Motor neuron (in vitro differentiated cells): ENCODE measurements at regions not wholly inside any gene's neighbourhood (a gene's known extent, or its start where the extent isn't known, plus 50 kb on each side); places are given as distances from the start of the nearest gene placed in this dataset.
"Not testable (repeated sequence)": the region's sequence is repeated elsewhere in the genome, so short reads cannot be mapped to it uniquely, and the experiment has no call there.

ENCODE experiments used
- ATAC-seq, 8 experiments: fragments of 200-7000 bp; cut with Tn5 transposase; replicated peaks in 6 of 8; 2 replicates each; pipeline ENCODE4 v1.8.0; 2021; ENCODE audit warnings: mild to moderate bottlenecking in 8 of 8, moderate library complexity in 8 of 8
- H3K27ac ChIP-seq, 2 donors: fragments of 250-450 bp; sonication (Bioruptor Pico); 2 replicates each; pipeline ENCODE4 v1.9.0; 2021; ENCODE audit warnings: antibody characterized with exemption in 2 of 2, mild to moderate bottlenecking in 2 of 2, moderate library complexity in 1 of 2
- H3K4me1 ChIP-seq, 2 donors: fragments of 250-450 bp; sonication (Bioruptor Pico); replicated peaks in 1 of 2; 2 replicates each; pipeline ENCODE4 v1.6.1; 2021; ENCODE audit warnings: antibody characterized with exemption in 2 of 2, mild to moderate bottlenecking in 2 of 2, moderate library complexity in 1 of 2
- H3K4me3 ChIP-seq, 5 donors: fragments of 250-450 bp; sonication (Bioruptor Pico); 2 replicates each; pipeline ENCODE4 v1.9.0; 2021; ENCODE audit warnings: antibody characterized with exemption in 5 of 5, mild to moderate bottlenecking in 5 of 5, moderate library complexity in 4 of 5
- WGBS, 10 experiments: fragments of 450-650 bp; shearing (Covaris generic); methylation state at CpG; one replicate each; pipeline ENCODE4 v1.0.0; 2022; 5-methylcytosine and 5-hydroxymethylcytosine counted together
- in situ Hi-C, 9 experiments: fragments of 400-800 bp; cut with MboI; loops; one replicate each; pipeline ENCODE4 v1.15.0; 2021; ENCODE audit warnings: low sequenced_read_pairs in 9 of 9, low pct_unique_long_range_greater_than_20kb in 2 of 9; ENCODE audit not compliant: unreplicated experiment in 9 of 9

DNA sequence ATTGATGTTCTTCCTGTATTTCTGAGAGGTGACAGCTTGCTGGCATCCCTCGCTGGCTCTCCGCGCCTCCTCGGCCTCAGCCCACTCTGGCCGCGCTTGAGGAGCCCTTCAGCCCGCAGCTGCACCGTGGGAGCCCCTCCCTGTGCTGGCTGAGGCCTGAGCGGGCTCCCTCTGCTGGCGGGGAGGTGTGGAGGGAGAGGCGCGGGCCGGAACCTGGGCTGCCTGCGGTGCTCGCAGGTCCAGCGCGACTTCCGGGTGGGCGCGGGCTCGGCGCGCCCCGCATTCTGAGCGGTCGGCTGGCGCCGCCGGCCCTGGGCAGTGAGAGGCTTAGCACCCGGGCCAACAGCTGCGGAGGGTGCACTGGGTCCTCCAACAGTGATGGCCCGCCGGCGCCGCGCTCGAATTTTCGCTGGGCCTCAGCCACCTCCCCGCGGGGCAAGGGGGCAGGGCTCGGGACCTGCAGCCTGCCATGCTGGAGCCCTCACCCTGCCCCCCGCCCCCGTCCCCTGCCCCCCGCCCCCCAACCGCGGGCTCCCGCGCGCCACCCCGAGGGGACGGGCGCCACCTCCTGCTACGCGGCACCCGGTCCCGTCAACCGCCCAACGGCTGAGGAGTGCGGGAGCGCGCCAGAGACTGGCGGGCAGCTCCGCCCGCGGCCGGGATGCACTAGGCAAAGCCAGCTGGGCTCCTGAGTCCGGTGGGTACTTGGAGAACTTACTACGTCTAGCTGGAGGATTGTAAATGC lies 1353.4 kb upstream of the CDH18 start:
- H3K4me1 ChIP-seq, H3K27ac ChIP-seq, in situ Hi-C loops: not testable (repeated sequence)
- no CpG with 5 or more reads among the region's 68 CpGs for WGBS, 10 experiments
- ATAC-seq = peak in 3 of 8 experiments; percentile 53 to 87 (median 56)
- H3K4me3 ChIP-seq = peak overlapping the region in 1 of 5 donors; percentile 36

DNA sequence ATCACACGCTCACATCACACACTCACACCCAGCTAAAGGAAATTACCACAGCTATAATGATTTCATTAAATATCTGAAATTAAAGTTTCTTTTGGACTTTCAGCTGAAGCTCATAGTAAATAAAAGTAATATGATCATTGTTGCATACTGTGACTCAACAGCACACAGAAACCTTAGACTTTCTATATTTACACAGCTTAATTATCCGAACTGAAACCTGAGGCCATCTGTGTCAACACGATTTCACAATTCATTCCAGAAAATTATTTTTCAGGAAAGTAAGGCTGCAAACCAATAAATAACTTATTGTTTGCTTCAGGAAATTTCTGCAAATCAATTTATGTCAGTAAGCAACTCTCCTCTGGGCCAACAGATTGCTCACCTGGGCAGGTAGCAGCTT lies 1352.2 kb upstream of the CDH18 start:
- H3K27ac ChIP-seq, H3K4me3 ChIP-seq, H3K4me1 ChIP-seq, in situ Hi-C loops, ATAC-seq: not testable (repeated sequence)
- no CpG with 5 or more reads among the region's 3 CpGs for WGBS, 10 experiments

DNA sequence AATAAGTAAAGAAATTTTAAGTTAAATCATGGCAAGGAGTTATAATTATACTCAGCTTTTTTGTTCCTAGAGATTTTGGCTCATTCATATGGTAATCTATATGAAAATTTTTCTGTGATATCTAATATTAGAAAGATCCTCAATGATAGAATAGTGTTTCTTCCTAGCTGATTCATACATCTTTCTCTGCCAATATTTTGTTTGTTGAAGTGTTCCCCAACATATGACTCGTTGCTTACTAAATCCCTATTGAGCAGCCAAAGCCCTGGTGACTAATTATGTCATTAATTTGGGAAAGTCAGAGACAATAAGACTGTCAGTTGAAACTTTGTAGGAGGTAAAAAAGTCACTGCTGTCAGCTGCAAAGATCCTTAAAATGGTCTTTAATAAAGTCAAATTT lies 1348.5 kb upstream of the CDH18 start:
- H3K27ac ChIP-seq, in situ Hi-C loops, H3K4me3 ChIP-seq, ATAC-seq, H3K4me1 ChIP-seq: not testable (repeated sequence)
- no CpG with 5 or more reads among the region's 1 CpG for WGBS, 10 experiments

GRCh38 chr5:21315376-21315775 lies 1327.4 kb upstream of the CDH18 start:
- H3K4me3 ChIP-seq, ATAC-seq, in situ Hi-C loops, H3K27ac ChIP-seq, H3K4me1 ChIP-seq: not testable (repeated sequence)
- WGBS, 10 experiments = 0 to 100% (median 89%) methylated on average over 1 to 3 of the region's 3 CpGs; no CpG with 5 or more reads in 2 of the 10 experiments

DNA sequence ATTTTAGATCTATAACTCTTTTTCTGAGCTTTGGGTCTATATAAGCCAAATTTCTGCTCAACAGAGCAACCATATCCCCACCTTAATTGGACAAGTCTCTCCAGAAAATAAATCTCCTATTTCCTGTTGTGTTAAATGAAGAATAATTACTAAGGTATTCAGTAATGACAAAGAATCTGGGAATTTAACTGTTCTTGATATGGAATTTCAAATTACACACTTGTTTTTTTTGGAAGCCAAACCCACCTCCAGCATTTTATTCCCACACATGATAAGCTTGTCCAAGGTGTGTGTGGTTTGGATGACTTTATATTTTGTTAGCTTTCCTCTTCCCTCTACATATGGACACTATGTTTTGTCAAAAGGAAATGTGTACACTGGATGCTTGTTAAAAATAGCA lies 1313.2 kb upstream of the CDH18 start:
- H3K4me3 ChIP-seq, H3K27ac ChIP-seq, ATAC-seq, H3K4me1 ChIP-seq, in situ Hi-C loops: not testable (repeated sequence)

DNA sequence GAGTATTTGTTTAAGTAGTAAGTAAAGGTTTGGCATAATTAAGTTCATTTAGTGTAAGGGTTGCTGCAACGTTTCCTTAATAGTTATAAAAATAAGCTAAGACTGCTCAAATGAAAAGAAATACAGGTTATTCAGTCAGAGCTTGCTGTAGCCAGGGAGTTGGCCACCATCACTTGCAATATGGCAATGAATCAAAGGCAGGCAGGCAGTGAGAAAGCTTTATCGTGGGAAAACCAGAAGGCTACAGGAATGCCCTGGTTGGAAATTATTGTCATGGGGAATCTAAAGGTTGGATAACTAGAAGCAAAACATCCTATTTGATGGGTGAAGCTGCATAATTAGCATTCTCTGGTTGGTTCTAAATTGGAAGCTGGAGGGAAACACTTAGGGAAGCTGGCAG lies 1286.4 kb upstream of the CDH18 start:
- H3K4me3 ChIP-seq, ATAC-seq, H3K27ac ChIP-seq, in situ Hi-C loops, H3K4me1 ChIP-seq: not testable (repeated sequence)
- WGBS, 10 experiments = 0 to 20% methylated on average over 1 of the region's 2 CpGs; no CpG with 5 or more reads in 8 of the 10 experiments

DNA sequence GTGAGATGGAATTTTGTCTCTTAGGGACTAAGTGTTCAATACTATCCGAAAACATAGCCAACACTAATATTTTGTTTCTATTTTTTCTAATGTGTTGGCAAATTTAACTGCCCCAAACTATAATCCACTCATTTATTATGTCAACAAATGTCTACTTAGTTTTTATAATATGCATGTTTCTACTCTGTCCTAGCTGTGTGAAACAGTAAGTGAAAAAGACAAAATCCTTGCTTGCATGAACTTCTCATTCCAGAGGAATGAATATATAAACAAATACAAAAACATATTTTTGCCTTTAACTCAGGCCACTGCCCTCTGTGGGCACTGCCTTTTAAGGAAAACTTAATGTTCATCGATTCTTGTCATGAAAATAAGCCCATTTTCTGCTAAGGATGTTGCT lies 1275.4 kb upstream of the CDH18 start:
- WGBS, 10 experiments = 0 to 95% (median 67%) methylated on average over 1 to 2 of the region's 2 CpGs; no CpG with 5 or more reads in 1 of the 10 experiments
- no peaks in the 10 kb centered on the region for H3K4me1 ChIP-seq
- in situ Hi-C loops = no loop called here
- no peak overlapping the region for H3K4me3 ChIP-seq
- H3K27ac ChIP-seq = no peak overlapping the region
- ATAC-seq = no peak

DNA sequence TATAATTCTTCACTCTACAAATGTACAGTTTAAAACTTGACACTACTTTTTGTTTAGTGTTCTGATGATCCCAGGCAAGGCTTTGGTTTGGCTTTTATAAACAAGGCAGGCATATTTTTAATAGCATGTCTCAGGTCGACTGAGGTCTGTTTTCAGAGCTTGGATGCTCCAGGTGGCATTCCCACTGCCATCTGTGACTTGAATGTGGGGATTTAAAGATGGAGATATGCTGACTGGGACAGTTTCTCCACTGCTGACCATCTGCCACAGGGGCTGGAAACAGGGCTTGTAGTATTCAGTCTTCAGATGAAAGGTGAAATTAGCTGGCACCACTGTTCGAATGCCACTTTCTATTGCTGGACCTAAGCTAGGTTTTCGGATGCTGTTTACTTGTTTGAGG lies 1266.2 kb upstream of the CDH18 start:
- ATAC-seq = no peak
- 0 to 100% (median 80%) methylated on average over 1 to 3 of the region's 3 CpGs; no CpG with 5 or more reads in 1 of the 10 experiments for WGBS, 10 experiments
- Histone ChIP-seq H3K27ac (no peak overlapping the region), H3K4me3 (no peak overlapping the region), H3K4me1 (no peaks in the 10 kb centered on the region)
- in situ Hi-C loops = no loop called here

DNA sequence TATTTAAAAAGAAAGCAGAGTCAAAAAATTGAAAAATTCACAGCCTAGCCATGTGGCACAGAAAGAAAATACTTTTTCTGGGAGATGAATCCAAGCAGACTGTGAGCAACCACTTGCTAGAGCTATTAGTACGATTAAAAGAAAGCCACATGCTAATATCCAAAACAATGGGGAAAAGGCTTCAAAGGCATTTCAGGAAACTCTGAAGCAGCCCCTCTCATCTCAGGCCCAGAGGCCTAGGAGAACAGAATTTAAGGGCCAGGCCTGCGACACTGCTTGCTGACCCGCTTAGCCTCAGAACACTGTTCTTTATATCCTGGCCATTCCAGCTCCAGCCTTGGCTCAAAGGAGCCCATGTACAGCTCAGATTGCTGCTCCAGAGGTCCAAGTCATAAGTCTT lies 1257.0 kb upstream of the CDH18 start:
- Histone ChIP-seq H3K4me1 (no peaks in the 10 kb centered on the region), H3K4me3 (no peak overlapping the region), H3K27ac (no peak overlapping the region)
- in situ Hi-C loops = no loop called here
- WGBS, 10 experiments = 0 to 22% (median 13%) methylated on average over 1 to 3 of the region's 3 CpGs; no CpG with 5 or more reads in 3 of the 10 experiments
- ATAC-seq = no peak

- ATAC-seq = no peak
- 2 to 100% (median 74%) methylated on average over 1 to 4 of the region's 4 CpGs for WGBS, 10 experiments
- in situ Hi-C loops = no loop called here
These were observed 1250.8 kb upstream of the CDH18 start for GRCh38 chr5:21238786-21239185.

GRCh38 chr5:21237461-21237860 lies 1249.5 kb upstream of the CDH18 start:
- peak overlapping the region in 1 of 2 donors; percentile 40 for H3K27ac ChIP-seq
- peaks cover 0 to 18% of the 10 kb centered on the region in 2 donors for H3K4me1 ChIP-seq
- in situ Hi-C loops = no loop called here
- 0 to 50% (median 37%) methylated on average over 1 of the region's 1 CpG; no CpG with 5 or more reads in 4 of the 10 experiments for WGBS, 10 experiments
- ATAC-seq = peak in 5 of 8 experiments; percentile 19 to 39 (median 30)
- H3K4me3 ChIP-seq = no peak overlapping the region

More at GRCh38 chr5:21238786-21239185, 1250.8 kb upstream of the CDH18 start:
- H3K4me1 ChIP-seq = peaks cover 0 to 18% of the 10 kb centered on the region in 2 donors
- H3K4me3 ChIP-seq = no peak overlapping the region
- H3K27ac ChIP-seq = no peak overlapping the region

- ATAC-seq = peak; percentile 19 to 96 (median 94)
- Histone ChIP-seq H3K4me1 (peaks cover 0 to 18% of the 10 kb centered on the region in 2 donors), H3K4me3 (no peak overlapping the region), H3K27ac (peak overlapping the region in 1 of 2 donors; percentile 40)
- in situ Hi-C loops = no loop called here
- 0 to 40% (median 18%) methylated on average over 2 of the region's 2 CpGs; no CpG with 5 or more reads in 4 of the 10 experiments for WGBS, 10 experiments
These were observed 1249.0 kb upstream of the CDH18 start for GRCh38 chr5:21236971-21237427.

- H3K4me3 ChIP-seq = no peak overlapping the region
- WGBS, 10 experiments = 0 to 92% (median 71%) methylated on average over 1 of the region's 1 CpG; no CpG with 5 or more reads in 1 of the 10 experiments
- no peak for ATAC-seq
- H3K27ac ChIP-seq = no peak overlapping the region
- peaks cover 0 to 18% of the 10 kb centered on the region in 2 donors for H3K4me1 ChIP-seq
- in situ Hi-C loops = no loop called here
These were observed 1248.1 kb upstream of the CDH18 start for GRCh38 chr5:21236104-21236503.
